ENCODE measurements at regions not wholly inside any gene's neighbourhood (a gene's known extent, or its start where the extent isn't known, plus 50 kb on each side); places are given as distances from the start of the nearest gene placed in this dataset.

DNA sequence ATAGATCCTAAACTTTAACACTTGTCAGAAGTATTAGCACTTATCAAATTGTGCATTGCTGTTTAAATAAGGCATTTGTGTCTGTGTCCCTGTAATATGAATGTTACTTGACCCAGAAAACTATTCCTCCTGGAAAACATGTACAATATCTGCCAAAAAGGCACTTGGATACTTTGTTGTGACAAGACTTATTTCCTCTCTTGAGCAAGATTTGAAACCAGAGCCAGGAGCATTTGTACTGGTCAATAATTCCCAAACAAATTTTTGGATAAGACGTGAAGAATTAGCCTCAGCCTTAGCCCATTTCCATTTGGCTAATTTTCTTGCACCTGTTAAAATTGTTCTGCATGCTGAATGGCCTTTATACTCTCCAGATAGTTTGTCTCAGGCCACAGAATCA is 176.3 kb upstream of the GK2 start:
- no peak overlapping the region for H3K4me3 ChIP-seq
- WGBS, 2 donors (ENCODE audit: low coverage in 1 of 2), result 0 to 10% methylated on average over 1 of the region's 1 CpG
- peak; percentile 75 for ATAC-seq

DNA sequence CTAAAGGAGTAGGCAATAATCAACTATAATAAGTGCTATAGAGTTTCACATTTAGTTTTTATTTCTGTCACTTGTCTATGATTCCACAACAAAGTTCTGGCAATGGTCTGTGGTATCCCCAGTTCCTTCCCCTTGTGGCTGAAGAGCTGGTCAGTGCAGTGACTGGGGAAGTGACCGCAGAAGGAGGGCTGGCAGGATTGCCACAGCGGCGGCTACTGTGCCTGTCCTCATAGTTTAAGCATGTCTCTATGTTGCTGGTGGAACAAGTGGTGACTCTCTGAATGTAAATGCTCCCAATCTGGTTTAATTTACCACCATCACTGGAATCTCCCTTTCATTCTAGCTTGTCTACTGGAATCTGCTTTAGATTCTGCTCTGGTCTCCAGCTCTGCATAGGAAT is 170.6 kb upstream of the GK2 start:
- TF ChIP-seq, protein P1, sequence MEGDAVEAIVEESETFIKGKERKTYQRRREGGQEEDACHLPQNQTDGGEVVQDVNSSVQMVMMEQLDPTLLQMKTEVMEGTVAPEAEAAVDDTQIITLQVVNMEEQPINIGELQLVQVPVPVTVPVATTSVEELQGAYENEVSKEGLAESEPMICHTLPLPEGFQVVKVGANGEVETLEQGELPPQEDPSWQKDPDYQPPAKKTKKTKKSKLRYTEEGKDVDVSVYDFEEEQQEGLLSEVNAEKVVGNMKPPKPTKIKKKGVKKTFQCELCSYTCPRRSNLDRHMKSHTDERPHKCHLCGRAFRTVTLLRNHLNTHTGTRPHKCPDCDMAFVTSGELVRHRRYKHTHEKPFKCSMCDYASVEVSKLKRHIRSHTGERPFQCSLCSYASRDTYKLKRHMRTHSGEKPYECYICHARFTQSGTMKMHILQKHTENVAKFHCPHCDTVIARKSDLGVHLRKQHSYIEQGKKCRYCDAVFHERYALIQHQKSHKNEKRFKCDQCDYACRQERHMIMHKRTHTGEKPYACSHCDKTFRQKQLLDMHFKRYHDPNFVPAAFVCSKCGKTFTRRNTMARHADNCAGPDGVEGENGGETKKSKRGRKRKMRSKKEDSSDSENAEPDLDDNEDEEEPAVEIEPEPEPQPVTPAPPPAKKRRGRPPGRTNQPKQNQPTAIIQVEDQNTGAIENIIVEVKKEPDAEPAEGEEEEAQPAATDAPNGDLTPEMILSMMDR (IDR thresholded peaks at IDR 0.05), result no peak
- TF ChIP-seq POLR2AphosphoS5 (IDR thresholded peaks at IDR 0.05), result no peak
- H3K4me3 ChIP-seq, result no peak overlapping the region
- H3K4me1 ChIP-seq, result peaks cover 0 to 30% (median 9%) of the 10 kb centered on the region in 3 donors
- H3K9me3 ChIP-seq, result no peaks in the 10 kb centered on the region
- no peak for ATAC-seq
- no peak overlapping the region for H3K27ac ChIP-seq
- H3K36me3 ChIP-seq, result no peaks in the 10 kb centered on the region
- H3K27me3 ChIP-seq, result no peaks in the 10 kb centered on the region
- 100% methylated on average over 3 of the region's 3 CpGs; no CpG with 5 or more reads in 1 of the 2 donors for WGBS, 2 donors (ENCODE audit: low coverage in 1 of 2)

More for the DNA sequence above, 176.3 kb upstream of the GK2 start:
- TF ChIP-seq, protein P1 (IDR thresholded peaks at IDR 0.05), result no peak
- peak; percentile 96 for TF ChIP-seq POLR2AphosphoS5 (IDR thresholded peaks at IDR 0.05)
- H3K27me3 ChIP-seq, result no peaks in the 10 kb centered on the region
- H3K4me1 ChIP-seq, result peaks cover 4 to 26% (median 6%) of the 10 kb centered on the region in 3 donors
- peak overlapping the region in 3 of 4 donors; percentile 55 to 72 (median 70) for H3K27ac ChIP-seq
- H3K36me3 ChIP-seq, result no peaks in the 10 kb centered on the region
- H3K9me3 ChIP-seq, result no peaks in the 10 kb centered on the region

DNA sequence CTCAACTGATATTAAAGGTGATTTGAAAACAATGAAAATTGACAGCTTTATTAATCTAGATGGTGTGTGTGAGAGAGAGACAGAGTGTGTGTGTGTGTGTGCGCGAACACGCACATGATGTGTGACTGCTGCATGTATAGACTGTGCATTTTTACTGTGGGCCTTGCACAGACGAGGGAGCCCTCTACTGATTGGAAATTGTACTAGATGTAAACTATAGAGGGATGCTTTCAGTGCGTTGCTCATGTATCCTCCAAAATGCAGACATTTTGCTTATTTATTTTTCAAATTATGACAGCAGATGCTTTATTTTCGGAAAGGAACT is 168.4 kb upstream of the GK2 start:
- Histone ChIP-seq H3K9me3 (no peaks in the 10 kb centered on the region), H3K4me3 (no peak overlapping the region), H3K27ac (peak overlapping the region; percentile 54 to 71 (median 62)), H3K36me3 (no peaks in the 10 kb centered on the region), H3K4me1 (peaks cover 0 to 30% (median 9%) of the 10 kb centered on the region in 3 donors), H3K27me3 (no peaks in the 10 kb centered on the region)
- 45 to 49% methylated on average over 5 to 6 of the region's 6 CpGs for WGBS, 2 donors (ENCODE audit: low coverage in 1 of 2)
- ATAC-seq, result peak; percentile 26
- TF ChIP-seq, protein P1 (IDR thresholded peaks at IDR 0.05), result peak in 3 of 4 experiments; percentile 22 to 48 (median 25)
- no peak for TF ChIP-seq EP300 (IDR thresholded peaks at IDR 0.05)

DNA sequence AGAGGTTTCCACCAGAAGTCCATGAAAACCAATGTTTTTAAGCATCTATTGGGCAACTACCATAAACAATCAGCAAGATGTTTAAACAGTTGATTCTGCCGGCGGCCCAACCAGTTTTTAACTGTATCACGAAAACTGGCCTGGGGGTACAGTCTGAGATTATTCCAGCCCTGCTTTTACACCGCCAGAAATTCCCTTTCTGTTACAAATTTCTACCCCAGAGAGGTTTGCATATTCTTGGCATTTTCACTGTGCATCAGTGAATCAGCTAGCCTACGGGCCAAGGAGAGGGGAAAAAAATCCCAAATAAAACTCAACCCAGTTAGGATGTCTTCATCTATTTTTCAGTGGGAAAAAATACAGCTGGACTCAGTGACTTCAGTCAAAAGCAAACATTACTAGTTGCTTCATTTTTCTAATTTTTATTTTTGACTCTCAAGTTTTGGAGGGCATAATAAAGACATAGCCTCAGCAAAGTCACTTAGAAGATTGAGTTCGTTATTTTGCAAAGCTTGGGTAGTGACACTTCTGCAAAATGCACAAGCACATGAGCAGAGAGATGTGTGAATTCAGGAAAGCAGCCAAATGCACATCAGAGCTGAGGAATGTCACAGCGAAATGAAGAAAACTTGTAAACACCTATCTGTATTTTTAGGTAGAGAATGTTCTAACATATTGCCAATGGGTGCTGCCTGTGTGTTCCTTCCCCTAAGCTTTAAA is 167.8 kb upstream of the GK2 start:
- ATAC-seq, result peak; percentile 69
- 32 to 42% methylated on average over 4 to 7 of the region's 7 CpGs for WGBS, 2 donors (ENCODE audit: low coverage in 1 of 2)

GRCh38 chr4:79574741-79575451 is 166.9 kb upstream of the GK2 start:
- H3K4me1 ChIP-seq, result peaks cover 0 to 30% (median 9%) of the 10 kb centered on the region in 3 donors
- peak; percentile 42 for ATAC-seq

More for the DNA sequence above, 167.8 kb upstream of the GK2 start:
- peaks cover 0 to 30% (median 9%) of the 10 kb centered on the region in 3 donors for H3K4me1 ChIP-seq
- H3K4me3 ChIP-seq, result no peak overlapping the region
- peak; percentile 57 for TF ChIP-seq POLR2AphosphoS5 (IDR thresholded peaks at IDR 0.05)
- no peak for TF ChIP-seq EP300 (IDR thresholded peaks at IDR 0.05)
- TF ChIP-seq POLR2A (IDR thresholded peaks at IDR 0.05), result no peak
- H3K27ac ChIP-seq, result peak overlapping the region; percentile 54 to 71 (median 62)
- no peaks in the 10 kb centered on the region for H3K9me3 ChIP-seq
- no peaks in the 10 kb centered on the region for H3K27me3 ChIP-seq
- no peaks in the 10 kb centered on the region for H3K36me3 ChIP-seq

More at GRCh38 chr4:79574741-79575451, 166.9 kb upstream of the GK2 start:
- H3K27me3 ChIP-seq, result no peaks in the 10 kb centered on the region
- no peaks in the 10 kb centered on the region for H3K36me3 ChIP-seq
- no peak overlapping the region for H3K4me3 ChIP-seq
- 86 to 89% methylated on average over 5 to 7 of the region's 7 CpGs for WGBS, 2 donors (ENCODE audit: low coverage in 1 of 2)
- peak overlapping the region; percentile 54 to 71 (median 62) for H3K27ac ChIP-seq
- H3K9me3 ChIP-seq, result no peaks in the 10 kb centered on the region
- TF ChIP-seq, protein P1 (IDR thresholded peaks at IDR 0.05), result no peak
- TF ChIP-seq EP300 (IDR thresholded peaks at IDR 0.05) (no peak), POLR2AphosphoS5 (IDR thresholded peaks at IDR 0.05) (no peak), POLR2A (IDR thresholded peaks at IDR 0.05) (no peak)

Data from gastroesophageal sphincter (tissue), 4 donors.